GM03348 (cell line): ENCODE measurements at regions not wholly inside any gene's neighbourhood (a gene's known extent, or its start where the extent isn't known, plus 50 kb on each side); places are given as distances from the start of the nearest gene placed in this dataset.
"Not testable (repeated sequence)": the region's sequence is repeated elsewhere in the genome, so short reads cannot be mapped to it uniquely, and the experiment has no call there.

Experiments
- DNase-seq: peaks from one replicate; pipeline ENCODE4 v3.0.0; 2012; ENCODE audit warnings: low spot score

DNA sequence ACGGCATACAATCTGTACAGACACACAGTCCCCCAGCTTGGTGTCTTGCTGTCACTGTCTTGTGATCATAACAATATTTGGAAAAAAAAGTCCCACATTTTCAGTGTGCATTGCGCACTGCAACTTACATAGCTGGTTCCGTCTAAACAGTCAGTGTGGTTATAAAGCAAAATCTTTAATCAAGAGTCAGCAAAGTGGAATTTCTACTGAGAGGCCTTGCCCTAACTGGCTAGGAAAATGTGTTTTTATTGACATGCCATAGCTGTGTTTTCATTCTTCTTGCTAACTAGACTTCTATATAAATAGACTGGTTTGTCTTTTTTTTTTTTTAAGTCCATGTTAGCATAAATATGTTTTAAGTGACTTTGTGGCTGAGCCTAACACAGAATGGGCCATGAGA is 174.8 kb downstream of the POLR2M start:
- DNase-seq: no peak

DNA sequence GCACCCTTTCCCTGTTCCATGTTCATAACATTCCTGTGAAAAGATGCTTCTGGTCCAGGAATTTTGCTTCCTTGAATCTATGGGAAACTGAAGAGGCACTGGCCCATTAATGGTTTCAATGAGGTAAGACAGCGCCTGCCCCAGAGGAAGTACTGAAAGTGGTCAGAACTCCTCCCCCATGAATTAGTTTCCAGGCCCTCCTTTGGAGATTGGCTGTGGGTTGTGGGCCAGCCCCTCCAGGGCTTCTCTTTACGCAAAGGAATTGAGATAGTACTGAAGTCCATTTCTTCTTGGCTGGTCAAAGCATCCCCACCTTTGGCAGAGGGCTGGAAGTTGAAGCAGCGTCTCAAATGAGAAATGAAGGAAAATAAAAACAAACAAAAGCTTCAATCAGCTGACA is 175.5 kb downstream of the POLR2M start:
- DNase-seq: no peak

DNA sequence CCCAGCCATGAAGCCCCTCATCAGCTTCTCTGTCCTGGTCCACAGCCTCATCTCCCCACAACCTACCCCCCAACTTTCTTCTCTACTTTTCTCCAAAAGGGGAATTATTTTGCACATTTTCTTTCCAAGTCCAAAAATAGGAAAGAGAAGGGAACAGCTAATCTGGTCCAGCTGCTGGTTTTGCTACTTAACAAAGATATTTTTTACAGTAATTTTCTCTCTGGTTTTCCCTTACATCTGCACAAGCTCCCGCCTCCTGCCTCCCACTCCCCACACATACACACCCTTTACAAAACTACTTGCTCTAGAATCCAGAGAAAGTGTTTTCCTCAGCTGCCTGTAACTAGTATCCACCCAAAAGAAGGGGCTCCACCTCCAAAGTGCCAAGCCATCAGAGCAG is 177.2 kb downstream of the POLR2M start:
- no peak for DNase-seq

DNA sequence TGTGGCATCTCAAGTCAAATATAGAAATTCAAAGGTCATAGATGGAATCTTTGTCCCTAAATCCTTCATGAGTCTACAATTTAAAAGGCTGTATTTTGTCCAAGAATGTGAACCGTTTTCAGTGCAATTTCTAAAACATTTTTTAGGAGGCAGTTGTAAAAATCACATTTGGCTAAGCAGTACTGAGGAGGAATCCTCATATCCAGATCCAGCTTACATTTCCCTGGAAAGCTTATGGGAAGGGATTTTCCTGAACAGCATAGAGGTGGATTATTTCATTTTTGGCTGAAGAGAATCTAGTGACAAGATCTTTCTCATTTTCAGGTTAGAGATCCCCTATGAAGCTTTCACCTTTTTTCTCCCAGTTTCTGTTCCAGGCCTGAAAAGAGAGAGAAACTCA is 178.4 kb downstream of the POLR2M start:
- no peak for DNase-seq

DNA sequence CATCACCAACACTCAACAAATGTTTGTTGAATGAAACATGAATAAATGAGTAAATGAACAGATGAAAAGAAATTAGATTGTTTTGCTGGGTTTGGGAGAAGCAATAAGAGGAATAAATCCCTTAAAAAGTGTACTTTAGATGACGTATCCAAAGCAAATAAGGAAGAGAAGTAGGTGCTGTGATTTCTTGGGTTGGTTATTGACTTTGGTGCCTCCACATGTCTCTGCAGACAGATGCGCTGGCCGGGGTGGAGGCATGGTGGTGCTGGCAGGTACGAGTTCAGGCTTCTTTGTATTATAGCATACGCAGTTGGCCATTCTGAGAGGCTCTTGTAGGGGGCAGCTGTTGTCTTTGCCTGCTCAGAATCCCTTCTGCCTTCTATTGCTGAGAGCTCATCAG is 178.9 kb downstream of the POLR2M start:
- no peak for DNase-seq

DNA sequence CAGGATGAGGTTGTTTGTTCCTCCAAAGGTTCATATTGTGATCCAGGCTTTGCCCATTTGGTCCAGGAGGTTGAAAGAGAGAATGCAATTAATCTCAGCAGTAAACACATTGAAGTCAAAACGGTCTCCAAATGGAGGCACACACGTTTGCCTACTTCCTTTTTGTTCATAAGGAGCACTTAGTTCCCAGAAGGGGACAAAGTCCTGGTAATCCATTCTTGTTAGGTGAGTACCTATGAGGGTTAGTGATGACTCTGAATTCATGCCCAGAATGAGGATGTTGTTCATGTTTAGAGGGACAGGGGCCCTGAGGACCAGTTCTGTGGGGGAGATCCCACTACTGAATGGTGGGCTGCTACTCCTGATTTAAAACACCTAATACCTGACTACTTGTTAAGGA is 177.7 kb downstream of the ALDH1A2 start:
- no peak for DNase-seq

DNA sequence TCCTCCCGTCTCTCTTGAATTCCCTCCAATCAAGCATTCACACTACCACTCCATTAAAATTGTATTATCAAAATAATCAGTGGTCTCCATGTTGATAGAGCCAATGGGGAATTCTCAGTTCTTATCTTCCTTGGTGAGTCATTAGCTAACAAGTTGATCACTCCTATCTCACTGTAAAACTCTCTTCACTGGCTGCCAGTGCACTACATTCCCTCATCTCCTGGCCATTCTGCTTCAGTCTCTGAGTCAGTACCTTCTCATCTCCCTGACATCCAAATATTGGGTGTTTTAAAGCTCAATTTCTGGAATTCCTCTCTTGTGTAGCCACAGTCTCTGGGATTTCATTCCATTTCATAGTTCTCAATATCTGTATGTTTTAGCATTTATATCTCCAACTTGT is 175.2 kb downstream of the ALDH1A2 start:
- peak; percentile 36 for DNase-seq

DNA sequence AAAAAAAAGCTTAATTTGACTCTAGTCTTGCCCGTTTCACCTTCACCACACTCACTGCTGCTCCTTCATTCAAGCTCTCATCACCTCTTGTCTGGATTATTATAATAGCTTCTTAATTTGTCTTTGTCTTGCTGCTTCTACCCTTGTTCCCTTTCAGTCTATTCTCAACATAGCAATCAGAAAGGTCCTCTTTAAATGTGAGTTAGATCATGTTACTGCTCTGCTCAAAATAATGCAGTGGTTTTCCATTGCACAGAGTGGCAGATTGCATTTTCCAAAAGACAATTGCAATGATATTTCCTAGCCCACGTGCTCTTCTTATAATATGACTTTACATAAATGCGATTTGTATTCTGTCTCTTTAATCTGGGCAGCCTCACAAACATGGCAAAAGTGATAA is 174.6 kb downstream of the ALDH1A2 start:
- no peak for DNase-seq

DNA sequence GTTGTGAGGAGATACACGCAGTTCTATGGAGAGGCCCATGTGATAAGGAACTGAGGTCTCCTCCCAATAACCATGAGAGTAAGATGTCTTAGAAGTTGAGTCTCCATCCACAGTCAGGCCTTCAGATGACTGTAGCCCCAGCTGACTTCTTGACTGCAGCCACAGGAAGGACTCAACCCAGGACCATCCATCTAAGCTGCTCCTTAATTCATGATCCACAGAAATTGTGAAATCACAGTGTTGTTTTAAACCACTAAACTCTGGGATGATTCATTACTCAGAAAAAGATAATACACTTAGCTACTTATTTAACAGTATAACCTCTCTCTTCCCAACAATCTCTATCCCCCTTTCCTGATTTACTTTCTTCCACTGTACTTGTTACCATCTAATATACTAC is 173.3 kb downstream of the ALDH1A2 start:
- no peak for DNase-seq

DNA sequence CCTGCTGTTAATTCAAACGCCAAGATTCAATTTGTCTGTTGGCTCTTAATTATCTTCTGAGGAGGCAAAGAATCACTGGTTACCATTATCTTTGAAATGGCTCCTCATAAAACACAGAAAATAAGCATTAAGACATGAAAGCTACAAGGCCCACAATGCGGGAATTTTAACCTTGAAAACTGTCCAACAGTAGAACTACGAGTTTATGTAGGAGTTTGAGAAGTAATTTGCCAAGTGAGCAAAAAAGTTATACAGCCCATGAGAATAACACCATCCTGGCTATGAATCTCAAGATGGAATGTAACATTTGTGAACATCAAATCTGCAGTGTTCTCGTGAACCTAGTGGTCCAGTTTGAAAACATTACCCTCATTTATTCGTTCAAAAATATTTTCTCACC is 172.5 kb downstream of the ALDH1A2 start:
- no peak for DNase-seq

DNA sequence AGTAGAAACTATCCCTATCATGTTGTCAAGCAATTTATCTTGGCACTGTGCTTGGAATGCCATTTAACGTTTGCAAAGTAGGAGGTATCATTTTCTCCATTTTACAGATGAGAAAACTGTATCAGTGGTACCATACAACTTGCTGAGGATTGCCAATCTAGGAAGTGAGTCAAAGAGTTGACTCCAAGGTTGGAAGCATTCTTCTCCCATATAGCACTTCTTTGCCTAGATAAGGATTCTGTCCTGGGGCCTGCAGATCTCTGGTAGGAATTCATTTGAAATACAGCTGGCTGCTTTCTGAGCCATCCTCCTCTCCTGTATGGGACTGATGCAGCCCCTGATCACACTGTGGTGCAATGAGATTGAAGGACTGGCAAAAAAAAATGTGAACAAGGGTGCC is 170.2 kb downstream of the ALDH1A2 start:
- DNase-seq: no peak

DNA sequence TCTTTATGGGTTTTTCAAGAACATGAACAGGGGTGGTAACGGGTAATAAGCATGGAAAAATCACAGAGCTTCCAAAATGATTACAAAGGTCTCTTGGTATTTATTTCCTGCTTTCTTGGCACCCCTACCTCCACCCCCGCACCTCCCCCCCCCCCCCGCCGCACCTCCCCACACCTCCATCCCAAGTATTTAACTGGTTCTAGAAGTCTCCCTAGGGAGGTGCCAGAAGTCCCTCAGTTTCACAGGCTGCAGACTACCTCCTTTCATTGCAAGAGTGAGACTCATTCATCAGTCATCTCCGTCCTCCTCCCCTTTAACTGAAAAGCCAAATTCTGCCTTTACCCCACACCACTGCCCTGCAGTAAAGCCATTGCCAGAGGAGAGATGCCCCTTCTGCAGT is 169.4 kb downstream of the ALDH1A2 start:
- DNase-seq: no peak

DNA sequence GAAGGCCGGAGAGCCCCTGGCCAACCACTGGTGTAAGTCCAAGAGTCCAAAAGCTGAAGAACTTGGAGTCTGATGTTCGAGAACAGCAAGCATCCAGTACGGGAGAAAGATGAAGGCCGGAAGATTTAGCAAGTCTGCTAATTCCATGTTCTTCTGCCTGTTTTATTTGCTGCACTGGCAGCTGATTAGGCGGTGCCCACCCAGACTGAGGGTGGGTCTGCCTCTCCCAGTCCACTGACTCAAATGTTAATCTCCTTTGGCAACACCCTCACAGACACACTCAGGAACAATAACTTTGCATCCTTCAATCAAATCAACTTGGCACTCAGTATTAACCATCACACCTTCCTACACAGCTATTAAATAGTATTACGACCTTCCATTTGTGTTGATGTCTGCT is 168.6 kb downstream of the ALDH1A2 start:
- DNase-seq: not testable (repeated sequence)

DNA sequence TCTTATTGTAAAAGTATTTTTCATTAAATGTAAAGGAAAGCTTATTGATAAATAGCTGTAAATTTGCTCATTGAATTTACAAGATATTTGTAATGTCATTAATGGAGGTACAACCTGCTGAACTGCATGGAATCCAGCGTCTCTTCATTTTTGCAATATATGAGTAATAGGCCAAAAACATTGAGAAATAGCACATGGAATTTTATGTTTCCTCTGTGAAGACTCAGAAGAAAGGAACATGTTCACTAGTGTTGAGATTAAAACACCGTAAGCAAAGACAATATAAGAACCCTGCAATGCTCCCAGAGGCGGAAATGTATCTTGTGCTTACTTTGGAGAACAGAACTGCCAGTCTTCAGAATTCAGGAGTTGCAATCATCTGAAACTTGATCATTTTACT is 167.6 kb downstream of the ALDH1A2 start:
- DNase-seq: no peak

DNA sequence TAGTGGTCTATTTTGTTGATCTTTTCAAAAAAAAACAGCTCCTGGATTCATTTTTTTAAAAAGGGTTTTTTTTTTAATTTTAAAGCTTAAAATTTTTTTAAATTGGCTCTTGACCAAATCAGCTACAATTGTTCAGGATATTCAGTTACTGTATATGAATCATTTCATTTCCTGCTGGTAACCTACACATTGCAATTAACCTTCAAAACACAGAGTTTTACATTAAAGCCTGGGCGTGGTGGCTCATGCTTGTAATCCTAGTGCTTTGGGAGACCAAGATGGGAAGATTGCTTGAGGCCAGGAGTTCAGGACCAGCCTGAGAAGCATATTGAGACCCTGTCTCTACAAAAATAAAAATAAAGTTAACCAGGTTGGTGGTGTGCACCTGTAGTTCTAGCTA is 163.4 kb downstream of the ALDH1A2 start:
- DNase-seq: no peak
